Kidney (tissue), 13 donors: ENCODE measurements at regions not wholly inside any gene's neighbourhood (a gene's known extent, or its start where the extent isn't known, plus 50 kb on each side); places are given as distances from the start of the nearest gene placed in this dataset.

Source experiments
- DNase-seq, 5 donors: peaks; one replicate each; pipeline ENCODE4 v3.0.0-alpha.2; 2013 to 2020
- FAIRE-seq: peaks from 2 replicates; lab custom pipeline; 2012; peaks lifted over from hg19 to GRCh38; lab: Jason Lieb, UNC
- H3K27ac ChIP-seq, 2 donors: one replicate each; pipeline ENCODE4 v1.7.0; 2013; ENCODE audit warnings: low read depth in 2 of 2, low read length in 2 of 2, inconsistent platforms in 1 of 2
- H3K27me3 ChIP-seq: one replicate; pipeline ENCODE4 v1.7.1; 2013; ENCODE audit warnings: low read length, inconsistent platforms; ENCODE audit not compliant: control insufficient read depth, insufficient read depth
- H3K36me3 ChIP-seq, 3 donors: one replicate each; pipeline versions ENCODE4 v1.7.0 to v1.7.1; 2013; ENCODE audit warnings: low read length in 3 of 3, control low read depth in 1 of 3, inconsistent platforms in 1 of 3; ENCODE audit not compliant: insufficient read depth in 3 of 3, control insufficient read depth in 2 of 3
- H3K4me1 ChIP-seq, 3 donors: one replicate each; pipeline versions ENCODE4 v1.7.0 to v1.7.1; 2013; ENCODE audit warnings: low read length in 3 of 3, inconsistent platforms in 1 of 3, low read depth in 1 of 3; ENCODE audit not compliant: control insufficient read depth in 2 of 3, insufficient read depth in 2 of 3
- H3K4me3 ChIP-seq, 3 donors: one replicate each; pipeline versions ENCODE4 v1.7.0 to v1.8.1; 2013; ENCODE audit warnings: low read length in 3 of 3, control low read depth in 1 of 3, inconsistent platforms in 1 of 3
- H3K9ac ChIP-seq, 3 donors: one replicate each; pipeline versions ENCODE4 v1.7.0 to v1.7.1; 2013; ENCODE audit warnings: low read length in 3 of 3, control low read depth in 1 of 3, inconsistent platforms in 1 of 3
- H3K9me3 ChIP-seq, 3 donors: one replicate each; pipeline versions ENCODE4 v1.7.0 to v1.7.1; 2013; ENCODE audit warnings: low read length in 3 of 3, control low read depth in 1 of 3, inconsistent platforms in 1 of 3; ENCODE audit not compliant: control insufficient read depth in 2 of 3, insufficient read depth in 1 of 3
- CTCF ChIP-seq: IDR thresholded peaks from 3 replicates; pipeline ENCODE4 v1.5.1; 2012; ENCODE audit warnings: mild to moderate bottlenecking, moderate library complexity, borderline replicate concordance; ENCODE audit not compliant: insufficient read depth; ENCODE audit errors: extremely low read depth
- intact Hi-C: fragments of 100-400 bp; cut with DNase I; formaldehyde crosslinking; loops from one replicate; pipeline ENCODE4 v1.11.1; 2022
- donor health status: control.
- donor health status: control.
- donor health status: control.
- donor health status: control.
- donor health status: control.
- donor health status: DM: yes; HTN: yes; CAD: no.
- donor health status: Normal renal cell carcinoma (clear cell type).

GRCh38 chr10:4315551-4315950 lies 510.5 kb upstream of the AKR1E2 start:
- DNase-seq (peak in 2 of 5 donors; percentile 23 to 79), FAIRE-seq (no peak)
- no peak for TF ChIP-seq CTCF
- Histone ChIP-seq H3K9me3 (no peaks in the 10 kb centered on the region), H3K36me3 (no peaks in the 10 kb centered on the region), H3K27ac (no peak overlapping the region), H3K4me3 (no peak overlapping the region), H3K9ac (no peak overlapping the region), H3K27me3 (no peaks in the 10 kb centered on the region), H3K4me1 (no peaks in the 10 kb centered on the region)
- intact Hi-C loops: no loop called here

GRCh38 chr10:4313051-4313450 lies 513.0 kb upstream of the AKR1E2 start:
- Histone ChIP-seq H3K9ac (no peak overlapping the region), H3K27ac (no peak overlapping the region), H3K36me3 (no peaks in the 10 kb centered on the region), H3K4me1 (no peaks in the 10 kb centered on the region), H3K9me3 (no peaks in the 10 kb centered on the region), H3K27me3 (no peaks in the 10 kb centered on the region), H3K4me3 (no peak overlapping the region)
- no peak for DNase-seq
- no peak for FAIRE-seq
- intact Hi-C loops: no loop called here
- no peak for TF ChIP-seq CTCF

- TF ChIP-seq CTCF: no peak
- no peaks in the 10 kb centered on the region for H3K27me3 ChIP-seq
- no peak overlapping the region for H3K4me3 ChIP-seq
- H3K36me3 ChIP-seq: no peaks in the 10 kb centered on the region
- H3K27ac ChIP-seq: no peak overlapping the region
- FAIRE-seq (peak; percentile 39), DNase-seq (peak in 1 of 5 donors; percentile 60)
- no peaks in the 10 kb centered on the region for H3K4me1 ChIP-seq
- intact Hi-C loops: no loop called here
- H3K9me3 ChIP-seq: no peaks in the 10 kb centered on the region
- H3K9ac ChIP-seq: no peak overlapping the region
These were observed 513.8 kb upstream of the AKR1E2 start for GRCh38 chr10:4312051-4312835.
